Erythroblast (primary cell): ENCODE measurements at regions not wholly inside any gene's neighbourhood (a gene's known extent, or its start where the extent isn't known, plus 50 kb on each side); places are given as distances from the start of the nearest gene placed in this dataset.

Experiments
- DNase-seq, 2 experiments: peaks; one replicate each; lab custom pipeline; 2025; lab: John Stamatoyannopoulos, UW
- GATA1 ChIP-seq: IDR thresholded peaks from 2 replicates; pipeline ENCODE4 v1.6.1; 2011; ENCODE audit warnings: low read depth, mild to moderate bottlenecking, control low read depth, low read length, moderate library complexity
- POLR2A ChIP-seq: IDR thresholded peaks from 2 replicates; pipeline ENCODE4 v1.6.1; 2011; ENCODE audit warnings: mild to moderate bottlenecking, low read length

- DNase-seq, result no peak
- TF ChIP-seq GATA1, result no peak
- TF ChIP-seq POLR2A, result no peak
Measured at GRCh38 chr11:23543651-23544222, 683.5 kb upstream of the CCDC179 start.

DNA sequence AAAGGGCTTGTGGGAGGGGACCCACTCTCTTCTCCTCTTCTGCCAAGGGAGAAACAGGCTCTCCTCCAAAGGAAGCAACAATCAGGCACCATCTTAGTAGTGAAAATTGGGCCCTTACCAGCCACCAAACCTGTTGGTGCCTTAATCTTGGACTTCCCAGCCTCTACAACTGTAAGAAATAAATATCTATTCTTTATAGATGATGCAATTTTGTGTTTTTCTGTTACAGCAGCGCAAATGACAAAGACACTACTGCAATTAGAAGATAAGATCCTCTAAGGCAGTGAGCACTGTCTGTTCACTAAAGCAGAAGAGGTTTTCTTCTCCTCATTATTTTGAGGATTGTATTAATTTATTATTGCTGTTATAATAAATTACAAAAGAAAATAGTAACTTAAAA, 691.4 kb upstream of the CCDC179 start:
- TF ChIP-seq GATA1 (no peak), POLR2A (no peak)

GRCh38 chr11:23554002-23554401, 693.7 kb upstream of the CCDC179 start:
- TF ChIP-seq GATA1 (no peak), POLR2A (no peak)

More for the DNA sequence above, 691.4 kb upstream of the CCDC179 start:
- DNase-seq, result no peak

GRCh38 chr11:23555085-23555484, 694.8 kb upstream of the CCDC179 start:
- no peak for DNase-seq
- TF ChIP-seq GATA1, result no peak
- no peak for TF ChIP-seq POLR2A

More at GRCh38 chr11:23554002-23554401, 693.7 kb upstream of the CCDC179 start:
- DNase-seq, result no peak

DNA sequence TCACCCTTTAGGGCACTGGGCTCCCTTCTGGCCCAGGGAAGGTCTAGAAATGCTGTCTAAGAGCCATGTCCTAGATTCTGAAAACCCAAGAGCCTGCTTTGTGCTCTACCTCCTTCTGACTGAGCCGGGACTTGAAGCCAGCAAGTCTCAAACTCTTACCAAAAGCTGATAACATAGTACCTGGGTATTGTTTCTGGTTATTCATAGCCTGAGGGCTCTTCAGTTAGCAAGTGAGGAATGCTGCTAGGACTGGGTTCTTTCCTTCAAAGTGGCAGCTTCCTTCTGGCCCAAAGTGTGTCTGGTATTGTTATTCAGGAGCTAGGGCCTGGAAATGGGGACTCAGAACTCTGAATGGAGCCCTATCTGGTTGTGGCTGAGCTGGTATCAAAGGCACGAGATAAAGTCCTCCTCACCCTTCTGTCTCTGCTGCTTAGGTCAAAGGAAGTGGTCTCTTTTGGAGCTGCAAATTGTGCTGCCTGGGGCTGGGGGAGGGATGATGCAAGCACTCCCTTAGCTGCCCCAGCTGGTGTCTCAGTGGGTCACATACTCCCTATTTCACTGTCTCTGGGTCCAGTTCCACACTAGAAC, 696.0 kb upstream of the CCDC179 start:
- no peak for DNase-seq
- no peak for TF ChIP-seq GATA1
- no peak for TF ChIP-seq POLR2A

DNA sequence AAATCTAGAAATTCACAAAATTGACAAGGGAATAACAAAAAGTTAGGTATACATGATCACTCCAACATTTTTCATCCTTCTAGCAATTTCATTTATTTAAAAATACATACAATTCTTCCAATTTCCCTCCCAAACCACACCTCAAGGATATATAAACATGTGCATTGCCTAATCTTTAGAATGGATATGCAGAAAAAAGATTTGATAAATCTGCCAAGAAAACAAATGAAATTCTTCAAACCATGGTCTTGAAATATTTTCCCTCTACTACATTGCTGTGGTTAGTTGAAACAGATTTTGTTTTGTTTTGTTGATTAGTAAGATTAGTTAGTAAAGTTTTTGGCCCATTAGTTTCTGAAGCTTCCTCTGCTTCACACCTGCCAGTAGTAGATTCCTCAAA, 703.3 kb upstream of the CCDC179 start:
- TF ChIP-seq GATA1 (no peak), POLR2A (no peak)
- DNase-seq, result no peak

GRCh38 chr11:23564370-23564769, 704.1 kb upstream of the CCDC179 start:
- TF ChIP-seq POLR2A (no peak), GATA1 (no peak)

GRCh38 chr11:23569134-23569533, 708.9 kb upstream of the CCDC179 start:
- TF ChIP-seq POLR2A (no peak), GATA1 (no peak)
- DNase-seq, result no peak

More at GRCh38 chr11:23564370-23564769, 704.1 kb upstream of the CCDC179 start:
- no peak for DNase-seq

DNA sequence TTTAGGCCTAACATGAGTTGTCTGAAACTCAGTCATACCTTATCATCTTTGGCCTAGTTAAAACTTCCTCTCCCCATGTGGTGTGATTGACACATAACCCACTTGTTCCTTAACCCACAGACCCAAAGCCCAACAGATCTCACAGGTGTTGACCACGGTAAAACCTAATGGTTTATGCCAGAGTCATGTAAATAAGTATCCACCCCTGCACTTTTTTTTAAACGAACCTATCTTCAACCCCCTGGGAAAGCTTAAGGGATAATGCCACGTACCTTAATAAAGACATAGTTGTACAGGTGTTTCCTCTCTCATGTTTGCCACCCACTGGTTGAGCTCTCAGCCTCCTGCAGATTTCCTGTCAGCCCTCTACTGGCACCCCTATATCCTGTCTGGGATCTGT, 709.3 kb upstream of the CCDC179 start:
- TF ChIP-seq POLR2A (no peak), GATA1 (no peak)
- DNase-seq, result no peak

GRCh38 chr11:23570828-23571227, 710.6 kb upstream of the CCDC179 start:
- no peak for TF ChIP-seq GATA1
- TF ChIP-seq POLR2A, result no peak
- no peak for DNase-seq

- no peak for DNase-seq
- TF ChIP-seq POLR2A (no peak), GATA1 (no peak)
Measured at GRCh38 chr11:23573429-23573828, 713.2 kb upstream of the CCDC179 start.

- TF ChIP-seq GATA1, result no peak
- no peak for TF ChIP-seq POLR2A
- no peak for DNase-seq
Measured at GRCh38 chr11:23574149-23574548, 713.9 kb upstream of the CCDC179 start.

GRCh38 chr11:23577296-23577695, 717.0 kb upstream of the CCDC179 start:
- DNase-seq, result no peak
- no peak for TF ChIP-seq POLR2A
- TF ChIP-seq GATA1, result no peak

DNA sequence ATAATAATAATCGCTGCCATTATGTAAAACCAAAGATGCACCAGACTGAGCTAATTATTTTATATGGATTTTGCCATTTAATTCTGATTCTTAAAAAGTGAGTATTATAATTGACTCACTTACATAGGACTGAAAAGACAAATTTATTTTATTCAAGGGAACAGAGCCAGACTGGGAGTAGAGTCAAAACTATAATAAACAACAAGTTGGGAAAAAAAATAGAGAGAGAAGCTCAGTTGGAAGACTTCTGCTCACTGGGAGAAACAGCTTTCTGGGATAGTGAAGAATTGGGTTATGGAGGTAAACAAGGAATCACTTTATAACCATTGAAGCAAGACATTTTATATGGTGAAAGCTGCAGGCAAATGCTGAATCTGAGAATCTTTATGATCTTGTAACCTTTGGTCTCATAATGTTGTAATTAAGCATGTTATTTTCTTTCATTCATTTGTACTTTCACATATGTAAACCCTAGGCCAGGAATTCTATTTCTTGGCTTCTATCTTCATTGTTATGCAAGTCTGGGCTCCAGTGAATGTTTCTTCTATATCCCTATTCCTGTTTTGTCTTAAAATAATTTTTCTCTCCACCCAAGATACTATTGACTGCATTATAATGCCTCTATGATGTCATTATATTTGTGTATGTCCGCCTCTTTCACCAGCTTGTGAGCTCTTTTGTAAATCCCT, 725.3 kb upstream of the CCDC179 start:
- no peak for DNase-seq
- TF ChIP-seq POLR2A (no peak), GATA1 (no peak)

DNA sequence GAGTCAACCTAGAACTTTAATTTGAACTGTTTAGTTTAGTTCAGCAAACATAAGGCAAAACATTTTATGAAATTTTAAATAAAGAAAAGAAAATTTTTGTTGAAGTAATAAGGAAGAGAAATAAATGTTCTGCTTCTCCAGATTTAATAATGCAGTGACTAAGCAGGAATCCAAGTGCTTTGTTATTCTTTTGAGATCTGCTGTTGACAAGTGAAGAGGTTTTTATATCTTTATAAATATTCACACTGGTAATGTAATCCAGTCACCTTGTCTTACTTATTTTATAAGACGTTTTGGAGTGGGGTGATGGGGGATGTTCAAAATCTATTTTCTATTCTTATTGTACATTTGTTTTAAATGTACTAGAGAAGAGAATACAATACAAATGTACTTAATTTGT, 725.9 kb upstream of the CCDC179 start:
- TF ChIP-seq GATA1, result no peak
- no peak for TF ChIP-seq POLR2A
- no peak for DNase-seq
